PFSK-1 (cell line): ENCODE measurements at regions not wholly inside any gene's neighbourhood (a gene's known extent, or its start where the extent isn't known, plus 50 kb on each side); places are given as distances from the start of the nearest gene placed in this dataset.

Experiments used
- FOXP2 ChIP-seq: optimal IDR thresholded peaks from 2 replicates; pipeline ENCODE3; 2011; ENCODE audit warnings: borderline replicate concordance, control low read depth, inconsistent platforms; ENCODE audit not compliant: insufficient read depth; ENCODE audit errors: extremely low read length, extremely low read depth
- POLR2AphosphoS5 ChIP-seq: IDR thresholded peaks from 2 replicates; pipeline ENCODE4 v1.6.1; 2012; ENCODE audit warnings: low read depth, mild to moderate bottlenecking, control low read depth, low read length, moderate library complexity
- TAF1 ChIP-seq: IDR thresholded peaks from 2 replicates; pipeline ENCODE4 v1.6.1; 2012; ENCODE audit warnings: low read length, control low read depth, borderline replicate concordance; ENCODE audit not compliant: insufficient read depth
- TF ChIP-seq, protein P1 (sequence below), 2 experiments: IDR thresholded peaks; 2 replicates each; pipeline versions ENCODE4 v1.6.1 to v1.8.0; 2011 to 2012; ENCODE audit warnings: low read depth in 2 of 2, low read length in 2 of 2, control low read depth in 1 of 2, inconsistent platforms in 1 of 2, mild to moderate bottlenecking in 1 of 2, moderate library complexity in 1 of 2; ENCODE audit not compliant: insufficient read depth in 1 of 2

DNA sequence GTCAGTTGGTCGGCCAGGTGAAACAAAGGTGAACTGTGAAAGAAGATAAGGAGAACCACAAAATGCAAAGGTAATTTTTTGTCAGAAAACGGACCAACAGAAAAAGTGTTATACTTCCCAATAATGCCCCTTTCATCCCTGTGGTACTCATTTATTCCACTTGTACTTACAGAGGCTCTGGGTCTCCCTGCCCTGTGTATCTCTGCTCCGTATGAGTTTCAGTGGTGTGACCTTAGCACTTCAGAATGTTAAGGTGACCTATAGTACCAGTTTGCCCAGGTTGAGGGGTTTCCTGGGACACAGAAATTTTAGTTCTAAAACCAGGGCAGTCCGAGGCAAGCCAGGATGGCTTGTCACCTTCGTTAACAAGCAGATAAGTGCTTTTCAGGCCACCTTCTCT, 254.8 kb downstream of the OLFM3 start:
- no peak for TF ChIP-seq TAF1
- TF ChIP-seq POLR2AphosphoS5, result no peak
- TF ChIP-seq, protein P1, sequence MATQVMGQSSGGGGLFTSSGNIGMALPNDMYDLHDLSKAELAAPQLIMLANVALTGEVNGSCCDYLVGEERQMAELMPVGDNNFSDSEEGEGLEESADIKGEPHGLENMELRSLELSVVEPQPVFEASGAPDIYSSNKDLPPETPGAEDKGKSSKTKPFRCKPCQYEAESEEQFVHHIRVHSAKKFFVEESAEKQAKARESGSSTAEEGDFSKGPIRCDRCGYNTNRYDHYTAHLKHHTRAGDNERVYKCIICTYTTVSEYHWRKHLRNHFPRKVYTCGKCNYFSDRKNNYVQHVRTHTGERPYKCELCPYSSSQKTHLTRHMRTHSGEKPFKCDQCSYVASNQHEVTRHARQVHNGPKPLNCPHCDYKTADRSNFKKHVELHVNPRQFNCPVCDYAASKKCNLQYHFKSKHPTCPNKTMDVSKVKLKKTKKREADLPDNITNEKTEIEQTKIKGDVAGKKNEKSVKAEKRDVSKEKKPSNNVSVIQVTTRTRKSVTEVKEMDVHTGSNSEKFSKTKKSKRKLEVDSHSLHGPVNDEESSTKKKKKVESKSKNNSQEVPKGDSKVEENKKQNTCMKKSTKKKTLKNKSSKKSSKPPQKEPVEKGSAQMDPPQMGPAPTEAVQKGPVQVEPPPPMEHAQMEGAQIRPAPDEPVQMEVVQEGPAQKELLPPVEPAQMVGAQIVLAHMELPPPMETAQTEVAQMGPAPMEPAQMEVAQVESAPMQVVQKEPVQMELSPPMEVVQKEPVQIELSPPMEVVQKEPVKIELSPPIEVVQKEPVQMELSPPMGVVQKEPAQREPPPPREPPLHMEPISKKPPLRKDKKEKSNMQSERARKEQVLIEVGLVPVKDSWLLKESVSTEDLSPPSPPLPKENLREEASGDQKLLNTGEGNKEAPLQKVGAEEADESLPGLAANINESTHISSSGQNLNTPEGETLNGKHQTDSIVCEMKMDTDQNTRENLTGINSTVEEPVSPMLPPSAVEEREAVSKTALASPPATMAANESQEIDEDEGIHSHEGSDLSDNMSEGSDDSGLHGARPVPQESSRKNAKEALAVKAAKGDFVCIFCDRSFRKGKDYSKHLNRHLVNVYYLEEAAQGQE (IDR thresholded peaks at IDR 0.05; ENCODE audit: insufficient read depth in 1 of 2, low read depth in 2 of 2, low read length in 2 of 2), result no peak
- TF ChIP-seq FOXP2, result no peak
